ENCODE measurements at regions not wholly inside any gene's neighbourhood (a gene's known extent, or its start where the extent isn't known, plus 50 kb on each side); places are given as distances from the start of the nearest gene placed in this dataset.

DNA sequence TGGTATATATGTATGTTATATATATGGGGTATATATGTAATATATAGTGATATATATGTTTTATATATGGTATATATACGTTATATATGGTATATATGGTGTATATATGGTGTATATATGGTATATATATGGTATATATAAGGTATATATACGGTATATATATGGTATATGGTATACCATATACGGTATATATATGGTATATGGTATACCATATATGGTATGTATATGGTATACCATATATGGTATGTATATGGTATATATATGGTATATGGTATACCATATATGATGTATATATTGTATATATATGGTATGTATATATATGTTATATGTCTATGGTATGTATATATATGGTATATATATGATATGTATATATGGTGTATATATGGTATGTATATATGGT is 447.7 kb upstream of the USP24 start:
- H3K9ac ChIP-seq (ENCODE audit: extremely low read depth, low read length, poor library complexity, severe bottlenecking) = no peak overlapping the region
- no peaks in the 10 kb centered on the region for H3K27me3 ChIP-seq (ENCODE audit: control insufficient read depth, insufficient read depth, low read length, poor library complexity, severe bottlenecking)
- H3K36me3 ChIP-seq (ENCODE audit: control insufficient read depth, insufficient read depth, low read length) = no peaks in the 10 kb centered on the region
- no peaks in the 10 kb centered on the region for H3K4me1 Mint-ChIP-seq
- H3K27ac ChIP-seq (ENCODE audit: low read depth, low read length) = no peak overlapping the region
- no peak for DNase-seq
- H3K27me3 Mint-ChIP-seq (ENCODE audit: insufficient read depth) = no peaks in the 10 kb centered on the region
- H3K4me3 ChIP-seq (ENCODE audit: low read length) = no peak overlapping the region
- no peak overlapping the region for H3K4me3 Mint-ChIP-seq
- H3K9me3 Mint-ChIP-seq = peaks cover 8% of the 10 kb centered on the region
- WGBS, 2 experiments (ENCODE audit: insufficient coverage in 1 of 2, insufficient read length in 1 of 2) = 90% methylated on average over 2 of the region's 3 CpGs; no CpG with 5 or more reads in 1 of the 2 experiments
- H3K27ac Mint-ChIP-seq = no peak overlapping the region
- TF ChIP-seq, protein P1, sequence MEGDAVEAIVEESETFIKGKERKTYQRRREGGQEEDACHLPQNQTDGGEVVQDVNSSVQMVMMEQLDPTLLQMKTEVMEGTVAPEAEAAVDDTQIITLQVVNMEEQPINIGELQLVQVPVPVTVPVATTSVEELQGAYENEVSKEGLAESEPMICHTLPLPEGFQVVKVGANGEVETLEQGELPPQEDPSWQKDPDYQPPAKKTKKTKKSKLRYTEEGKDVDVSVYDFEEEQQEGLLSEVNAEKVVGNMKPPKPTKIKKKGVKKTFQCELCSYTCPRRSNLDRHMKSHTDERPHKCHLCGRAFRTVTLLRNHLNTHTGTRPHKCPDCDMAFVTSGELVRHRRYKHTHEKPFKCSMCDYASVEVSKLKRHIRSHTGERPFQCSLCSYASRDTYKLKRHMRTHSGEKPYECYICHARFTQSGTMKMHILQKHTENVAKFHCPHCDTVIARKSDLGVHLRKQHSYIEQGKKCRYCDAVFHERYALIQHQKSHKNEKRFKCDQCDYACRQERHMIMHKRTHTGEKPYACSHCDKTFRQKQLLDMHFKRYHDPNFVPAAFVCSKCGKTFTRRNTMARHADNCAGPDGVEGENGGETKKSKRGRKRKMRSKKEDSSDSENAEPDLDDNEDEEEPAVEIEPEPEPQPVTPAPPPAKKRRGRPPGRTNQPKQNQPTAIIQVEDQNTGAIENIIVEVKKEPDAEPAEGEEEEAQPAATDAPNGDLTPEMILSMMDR (conservative IDR thresholded peaks at IDR 0.05) = no peak
- no peaks in the 10 kb centered on the region for H3K36me3 Mint-ChIP-seq (ENCODE audit: low read depth)
- H3K4me1 ChIP-seq (ENCODE audit: control insufficient read depth, insufficient read depth, low read length) = no peaks in the 10 kb centered on the region
- peaks cover 12% of the 10 kb centered on the region for H3K9me3 ChIP-seq (ENCODE audit: control insufficient read depth, low read length)

GRCh38 chr1:55658917-55659316 is 443.8 kb upstream of the USP24 start:
- 88 to 97% methylated on average over 2 of the region's 2 CpGs for WGBS, 2 experiments (ENCODE audit: insufficient coverage in 1 of 2, insufficient read length in 1 of 2)
- H3K27me3 ChIP-seq (ENCODE audit: control insufficient read depth, insufficient read depth, low read length, poor library complexity, severe bottlenecking) = no peaks in the 10 kb centered on the region
- DNase-seq = no peak
- H3K4me3 ChIP-seq (ENCODE audit: low read length) = no peak overlapping the region
- no peak overlapping the region for H3K27ac Mint-ChIP-seq
- H3K9me3 ChIP-seq (ENCODE audit: control insufficient read depth, low read length) = peaks cover 12% of the 10 kb centered on the region
- no peaks in the 10 kb centered on the region for H3K4me1 Mint-ChIP-seq
- H3K9ac ChIP-seq (ENCODE audit: extremely low read depth, low read length, poor library complexity, severe bottlenecking) = no peak overlapping the region
- H3K27me3 Mint-ChIP-seq (ENCODE audit: insufficient read depth) = peaks cover 2% of the 10 kb centered on the region
- H3K4me1 ChIP-seq (ENCODE audit: control insufficient read depth, insufficient read depth, low read length) = no peaks in the 10 kb centered on the region
- no peaks in the 10 kb centered on the region for H3K36me3 ChIP-seq (ENCODE audit: control insufficient read depth, insufficient read depth, low read length)
- TF ChIP-seq, protein P1 (conservative IDR thresholded peaks at IDR 0.05) = no peak
- H3K36me3 Mint-ChIP-seq (ENCODE audit: low read depth) = no peaks in the 10 kb centered on the region
- no peak overlapping the region for H3K27ac ChIP-seq (ENCODE audit: low read depth, low read length)
- H3K9me3 Mint-ChIP-seq = peaks cover 8% of the 10 kb centered on the region
- no peak overlapping the region for H3K4me3 Mint-ChIP-seq

GRCh38 chr1:55654750-55655149 is 439.6 kb upstream of the USP24 start:
- peaks cover 2% of the 10 kb centered on the region for H3K27me3 Mint-ChIP-seq (ENCODE audit: insufficient read depth)
- 75 to 87% methylated on average over 2 to 4 of the region's 4 CpGs for WGBS, 2 experiments (ENCODE audit: insufficient coverage in 1 of 2, insufficient read length in 1 of 2)

More at GRCh38 chr1:55654750-55655149, 439.6 kb upstream of the USP24 start:
- Histone ChIP-seq H3K27me3 (ENCODE audit: control insufficient read depth, insufficient read depth, low read length, poor library complexity, severe bottlenecking) (no peaks in the 10 kb centered on the region), H3K4me3 (ENCODE audit: low read length) (no peak overlapping the region), H3K36me3 (ENCODE audit: control insufficient read depth, insufficient read depth, low read length) (no peaks in the 10 kb centered on the region), H3K9me3 (ENCODE audit: control insufficient read depth, low read length) (peaks cover 4% of the 10 kb centered on the region), H3K4me1 (ENCODE audit: control insufficient read depth, insufficient read depth, low read length) (no peaks in the 10 kb centered on the region), H3K27ac (ENCODE audit: low read depth, low read length) (no peak overlapping the region), H3K9ac (ENCODE audit: extremely low read depth, low read length, poor library complexity, severe bottlenecking) (no peak overlapping the region)
- Mint-ChIP-seq H3K36me3 (ENCODE audit: low read depth) (no peaks in the 10 kb centered on the region), H3K9me3 (no peaks in the 10 kb centered on the region), H3K4me1 (no peaks in the 10 kb centered on the region), H3K27ac (no peak overlapping the region), H3K4me3 (no peak overlapping the region)
- TF ChIP-seq, protein P1 (conservative IDR thresholded peaks at IDR 0.05) = no peak
- DNase-seq = no peak

Data from endodermal cell (in vitro differentiated cells).